ENCODE measurements at regions not wholly inside any gene's neighbourhood (a gene's known extent, or its start where the extent isn't known, plus 50 kb on each side); places are given as distances from the start of the nearest gene placed in this dataset.
A peak's percentile ranks its signal among the peaks of the same experiment; 100 is the strongest.
"Not testable (repeated sequence)": the region's sequence is repeated elsewhere in the genome, so short reads cannot be mapped to it uniquely, and the experiment has no call there.

GRCh38 chr3:28053759-28054158, 187.7 kb upstream of the CMC1 start:
- H3K27me3 Mint-ChIP-seq (ENCODE audit: low read depth) = peaks cover 9% of the 10 kb centered on the region
- no peak overlapping the region for H3K4me3 Mint-ChIP-seq
- no peaks in the 10 kb centered on the region for H3K36me3 Mint-ChIP-seq (ENCODE audit: insufficient read depth)
- ATAC-seq (peak; percentile 59 to 87), DNase-seq (no peak)
- peaks cover 23% of the 10 kb centered on the region for H3K4me1 Mint-ChIP-seq (ENCODE audit: low read depth)
- H3K9me3 Mint-ChIP-seq = no peaks in the 10 kb centered on the region

GRCh38 chr3:28056806-28057205, 184.6 kb upstream of the CMC1 start:
- H3K4me3 Mint-ChIP-seq = no peak overlapping the region
- peaks cover 14% of the 10 kb centered on the region for H3K27me3 Mint-ChIP-seq (ENCODE audit: low read depth)
- peaks cover 13% of the 10 kb centered on the region for H3K4me1 Mint-ChIP-seq (ENCODE audit: low read depth)
- DNase-seq = no peak
- H3K36me3 Mint-ChIP-seq (ENCODE audit: insufficient read depth) = no peaks in the 10 kb centered on the region
- no peaks in the 10 kb centered on the region for H3K9me3 Mint-ChIP-seq
- no peak for ATAC-seq

GRCh38 chr3:28057539-28057938, 183.9 kb upstream of the CMC1 start:
- no peak for DNase-seq
- Mint-ChIP-seq H3K9me3 (no peaks in the 10 kb centered on the region), H3K27me3 (ENCODE audit: low read depth) (peaks cover 14% of the 10 kb centered on the region), H3K4me1 (ENCODE audit: low read depth) (peaks cover 10% of the 10 kb centered on the region), H3K4me3 (no peak overlapping the region), H3K36me3 (ENCODE audit: insufficient read depth) (no peaks in the 10 kb centered on the region)
- ATAC-seq = no peak

GRCh38 chr3:28059199-28059598, 182.2 kb upstream of the CMC1 start:
- H3K4me3 Mint-ChIP-seq; ATAC-seq; H3K9me3 Mint-ChIP-seq; H3K36me3 Mint-ChIP-seq (ENCODE audit: insufficient read depth); DNase-seq; H3K4me1 Mint-ChIP-seq (ENCODE audit: low read depth): not testable (repeated sequence)
- peaks cover 14% of the 10 kb centered on the region for H3K27me3 Mint-ChIP-seq (ENCODE audit: low read depth)

GRCh38 chr3:28066020-28066419, 175.4 kb upstream of the CMC1 start:
- H3K27me3 Mint-ChIP-seq (ENCODE audit: low read depth) = no peaks in the 10 kb centered on the region
- no peak for ATAC-seq
- no peak overlapping the region for H3K4me3 Mint-ChIP-seq
- peaks cover 9% of the 10 kb centered on the region for H3K9me3 Mint-ChIP-seq
- no peaks in the 10 kb centered on the region for H3K36me3 Mint-ChIP-seq (ENCODE audit: insufficient read depth)
- DNase-seq = no peak
- H3K4me1 Mint-ChIP-seq (ENCODE audit: low read depth) = no peaks in the 10 kb centered on the region

GRCh38 chr3:28067014-28067413, 174.4 kb upstream of the CMC1 start:
- H3K9me3 Mint-ChIP-seq = peaks cover 9% of the 10 kb centered on the region
- no peaks in the 10 kb centered on the region for H3K4me1 Mint-ChIP-seq (ENCODE audit: low read depth)
- ATAC-seq (no peak), DNase-seq (no peak)
- no peaks in the 10 kb centered on the region for H3K36me3 Mint-ChIP-seq (ENCODE audit: insufficient read depth)
- H3K4me3 Mint-ChIP-seq = no peak overlapping the region
- H3K27me3 Mint-ChIP-seq (ENCODE audit: low read depth) = no peaks in the 10 kb centered on the region

GRCh38 chr3:28068342-28068741, 173.1 kb upstream of the CMC1 start:
- Mint-ChIP-seq H3K27me3 (ENCODE audit: low read depth) (no peaks in the 10 kb centered on the region), H3K4me1 (ENCODE audit: low read depth) (no peaks in the 10 kb centered on the region), H3K36me3 (ENCODE audit: insufficient read depth) (no peaks in the 10 kb centered on the region), H3K9me3 (peaks cover 9% of the 10 kb centered on the region), H3K4me3 (no peak overlapping the region)
- no peak for ATAC-seq
- DNase-seq = no peak

GRCh38 chr3:28069438-28069837, 172.0 kb upstream of the CMC1 start:
- H3K36me3 Mint-ChIP-seq (ENCODE audit: insufficient read depth) = no peaks in the 10 kb centered on the region
- DNase-seq (no peak), ATAC-seq (no peak)
- H3K4me1 Mint-ChIP-seq (ENCODE audit: low read depth) = no peaks in the 10 kb centered on the region
- no peak overlapping the region for H3K4me3 Mint-ChIP-seq
- H3K9me3 Mint-ChIP-seq = peaks cover 9% of the 10 kb centered on the region
- no peaks in the 10 kb centered on the region for H3K27me3 Mint-ChIP-seq (ENCODE audit: low read depth)

GRCh38 chr3:28076246-28076645, 165.2 kb upstream of the CMC1 start:
- no peak overlapping the region for H3K4me3 Mint-ChIP-seq
- H3K36me3 Mint-ChIP-seq (ENCODE audit: insufficient read depth) = no peaks in the 10 kb centered on the region
- DNase-seq (no peak), ATAC-seq (no peak)
- H3K4me1 Mint-ChIP-seq (ENCODE audit: low read depth) = no peaks in the 10 kb centered on the region
- H3K9me3 Mint-ChIP-seq = no peaks in the 10 kb centered on the region
- no peaks in the 10 kb centered on the region for H3K27me3 Mint-ChIP-seq (ENCODE audit: low read depth)

- Mint-ChIP-seq H3K4me1 (ENCODE audit: low read depth) (no peaks in the 10 kb centered on the region), H3K27me3 (ENCODE audit: low read depth) (no peaks in the 10 kb centered on the region), H3K4me3 (no peak overlapping the region), H3K9me3 (no peaks in the 10 kb centered on the region), H3K36me3 (ENCODE audit: insufficient read depth) (no peaks in the 10 kb centered on the region)
- ATAC-seq (no peak), DNase-seq (no peak)
Measured at GRCh38 chr3:28077572-28077971, 163.8 kb upstream of the CMC1 start.

- ATAC-seq (no peak), DNase-seq (no peak)
- Mint-ChIP-seq H3K27me3 (ENCODE audit: low read depth) (no peaks in the 10 kb centered on the region), H3K4me1 (ENCODE audit: low read depth) (no peaks in the 10 kb centered on the region), H3K36me3 (ENCODE audit: insufficient read depth) (no peaks in the 10 kb centered on the region), H3K4me3 (no peak overlapping the region), H3K9me3 (no peaks in the 10 kb centered on the region)
Measured at GRCh38 chr3:28078536-28078935, 162.9 kb upstream of the CMC1 start.

- H3K36me3 Mint-ChIP-seq (ENCODE audit: insufficient read depth) = no peaks in the 10 kb centered on the region
- H3K9me3 Mint-ChIP-seq = no peaks in the 10 kb centered on the region
- DNase-seq = no peak
Measured at GRCh38 chr3:28080716-28081115, 160.7 kb upstream of the CMC1 start.

GRCh38 chr3:28081533-28081947, 159.9 kb upstream of the CMC1 start:
- Mint-ChIP-seq H3K4me1 (ENCODE audit: low read depth) (no peaks in the 10 kb centered on the region), H3K9me3 (no peaks in the 10 kb centered on the region), H3K27me3 (ENCODE audit: low read depth) (no peaks in the 10 kb centered on the region), H3K4me3 (no peak overlapping the region), H3K36me3 (ENCODE audit: insufficient read depth) (no peaks in the 10 kb centered on the region)
- no peak for DNase-seq
- ATAC-seq = no peak

More at GRCh38 chr3:28080716-28081115, 160.7 kb upstream of the CMC1 start:
- Mint-ChIP-seq H3K27me3 (ENCODE audit: low read depth) (no peaks in the 10 kb centered on the region), H3K4me1 (ENCODE audit: low read depth) (no peaks in the 10 kb centered on the region), H3K4me3 (no peak overlapping the region)
- no peak for ATAC-seq

GRCh38 chr3:28087591-28087990, 153.8 kb upstream of the CMC1 start:
- ATAC-seq (no peak), DNase-seq (no peak)
- H3K36me3 Mint-ChIP-seq (ENCODE audit: insufficient read depth) = no peaks in the 10 kb centered on the region
- peaks cover under 1% of the 10 kb centered on the region for H3K9me3 Mint-ChIP-seq
- no peaks in the 10 kb centered on the region for H3K27me3 Mint-ChIP-seq (ENCODE audit: low read depth)
- peaks cover 4% of the 10 kb centered on the region for H3K4me1 Mint-ChIP-seq (ENCODE audit: low read depth)
- H3K4me3 Mint-ChIP-seq = no peak overlapping the region

- no peak overlapping the region for H3K4me3 Mint-ChIP-seq
- H3K27me3 Mint-ChIP-seq (ENCODE audit: low read depth) = no peaks in the 10 kb centered on the region
- H3K36me3 Mint-ChIP-seq (ENCODE audit: insufficient read depth) = no peaks in the 10 kb centered on the region
- peaks cover 4% of the 10 kb centered on the region for H3K4me1 Mint-ChIP-seq (ENCODE audit: low read depth)
- H3K9me3 Mint-ChIP-seq = peaks cover 4% of the 10 kb centered on the region
- no peak for ATAC-seq
- DNase-seq = no peak
Measured at GRCh38 chr3:28088811-28089526, 152.4 kb upstream of the CMC1 start.

All from activated T-cell treated with anti-CD3 and anti-CD28 coated beads, Interleukin-2, amount 50 U/mL, for 4 hours (primary cell).